Activated CD8-positive, alpha-beta T cell treated with anti-CD3 and anti-CD28 coated beads for 36 hours (primary cell): ENCODE measurements at regions not wholly inside any gene's neighbourhood (a gene's known extent, or its start where the extent isn't known, plus 50 kb on each side); places are given as distances from the start of the nearest gene placed in this dataset.

Experiments used
- ATAC-seq: fragments of 200-7000 bp; cut with Tn5 transposase; one replicate; pipeline ENCODE4 v1.10.0; 2021; ENCODE audit warnings: mild to moderate bottlenecking, moderate library complexity
- CTCF ChIA-PET: fragments of 350-600 bp; sonication (Branson Sonifier 250); formaldehyde crosslinking; loops from one replicate; lab custom pipeline; 2021; ENCODE audit warnings: antibody characterized with exemption; lab: Charles Lee
- POLR2A ChIA-PET: fragments of 350-600 bp; sonication (Branson Sonifier 250); formaldehyde crosslinking; loops from one replicate; lab custom pipeline; 2021; ENCODE audit warnings: antibody characterized with exemption; lab: Charles Lee
- DNase-seq: peaks from one replicate; pipeline ENCODE4 v3.0.0-alpha.2; 2020
- H3K27ac Mint-ChIP-seq: one replicate; pipeline ENCODE4 v1.8.0; 2021; ENCODE audit warnings: mild to moderate bottlenecking, mixed read lengths
- H3K27me3 Mint-ChIP-seq: one replicate; pipeline ENCODE4 v1.8.0; 2021; ENCODE audit warnings: mixed read lengths
- H3K36me3 Mint-ChIP-seq: one replicate; pipeline ENCODE4 v1.8.0; 2021; ENCODE audit warnings: low read depth, mixed read lengths
- H3K4me1 Mint-ChIP-seq: one replicate; pipeline ENCODE4 v1.8.0; 2021; ENCODE audit warnings: low read depth, mixed read lengths
- H3K4me3 Mint-ChIP-seq: one replicate; pipeline ENCODE4 v1.8.0; 2021; ENCODE audit warnings: mild to moderate bottlenecking, moderate library complexity, mixed read lengths
- H3K9me3 Mint-ChIP-seq: one replicate; pipeline ENCODE4 v1.8.0; 2021; ENCODE audit warnings: mixed read lengths
- intact Hi-C: fragments of 100-400 bp; cut with micrococcal nuclease; formaldehyde crosslinking; loops from one replicate; pipeline ENCODE4 v1.10.0; 2022
- TF ChIP-seq, protein P1 (sequence below): fragments of 200-600 bp; IDR thresholded peaks from one replicate; pipeline ENCODE4 v1.8.0; 2022; ENCODE audit warnings: antibody characterized with exemption, mild to moderate bottlenecking

DNA sequence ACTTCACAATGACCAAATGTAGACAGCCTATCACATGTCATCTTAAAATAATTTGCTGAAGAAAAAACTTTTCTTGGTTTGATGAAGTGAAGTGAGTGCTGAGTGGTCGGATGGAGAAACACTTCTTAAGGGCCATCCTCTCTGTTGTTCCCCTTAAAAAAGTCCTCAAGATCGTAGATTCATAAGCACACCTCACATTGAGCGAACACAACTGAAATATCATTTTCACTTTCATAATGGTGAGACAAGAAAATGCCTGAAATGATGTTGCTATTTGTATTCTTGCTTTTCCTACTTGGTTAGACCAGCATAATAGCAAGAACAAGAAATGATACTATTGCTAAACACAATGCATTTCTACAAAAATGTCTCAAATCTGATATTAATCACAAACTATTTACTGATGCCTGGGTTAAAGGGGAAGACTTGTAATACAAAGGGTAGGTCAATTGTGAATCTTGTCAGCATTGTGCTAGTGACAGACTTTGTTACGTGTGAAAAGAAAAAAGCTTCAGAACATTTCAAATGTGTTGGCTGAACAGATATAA, 305.6 kb upstream of the NR3C2 start:
- ChIA-PET POLR2A (no interaction called here), CTCF (no interaction called here)
- intact Hi-C loops, result no loop called here
- Mint-ChIP-seq H3K27me3 (no peaks in the 10 kb centered on the region), H3K9me3 (no peaks in the 10 kb centered on the region), H3K36me3 (no peaks in the 10 kb centered on the region), H3K4me3 (no peak overlapping the region), H3K27ac (no peak overlapping the region), H3K4me1 (no peaks in the 10 kb centered on the region)
- no peak for DNase-seq
- TF ChIP-seq, protein P1, sequence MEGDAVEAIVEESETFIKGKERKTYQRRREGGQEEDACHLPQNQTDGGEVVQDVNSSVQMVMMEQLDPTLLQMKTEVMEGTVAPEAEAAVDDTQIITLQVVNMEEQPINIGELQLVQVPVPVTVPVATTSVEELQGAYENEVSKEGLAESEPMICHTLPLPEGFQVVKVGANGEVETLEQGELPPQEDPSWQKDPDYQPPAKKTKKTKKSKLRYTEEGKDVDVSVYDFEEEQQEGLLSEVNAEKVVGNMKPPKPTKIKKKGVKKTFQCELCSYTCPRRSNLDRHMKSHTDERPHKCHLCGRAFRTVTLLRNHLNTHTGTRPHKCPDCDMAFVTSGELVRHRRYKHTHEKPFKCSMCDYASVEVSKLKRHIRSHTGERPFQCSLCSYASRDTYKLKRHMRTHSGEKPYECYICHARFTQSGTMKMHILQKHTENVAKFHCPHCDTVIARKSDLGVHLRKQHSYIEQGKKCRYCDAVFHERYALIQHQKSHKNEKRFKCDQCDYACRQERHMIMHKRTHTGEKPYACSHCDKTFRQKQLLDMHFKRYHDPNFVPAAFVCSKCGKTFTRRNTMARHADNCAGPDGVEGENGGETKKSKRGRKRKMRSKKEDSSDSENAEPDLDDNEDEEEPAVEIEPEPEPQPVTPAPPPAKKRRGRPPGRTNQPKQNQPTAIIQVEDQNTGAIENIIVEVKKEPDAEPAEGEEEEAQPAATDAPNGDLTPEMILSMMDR, result no peak
- peak; percentile 51 for ATAC-seq

DNA sequence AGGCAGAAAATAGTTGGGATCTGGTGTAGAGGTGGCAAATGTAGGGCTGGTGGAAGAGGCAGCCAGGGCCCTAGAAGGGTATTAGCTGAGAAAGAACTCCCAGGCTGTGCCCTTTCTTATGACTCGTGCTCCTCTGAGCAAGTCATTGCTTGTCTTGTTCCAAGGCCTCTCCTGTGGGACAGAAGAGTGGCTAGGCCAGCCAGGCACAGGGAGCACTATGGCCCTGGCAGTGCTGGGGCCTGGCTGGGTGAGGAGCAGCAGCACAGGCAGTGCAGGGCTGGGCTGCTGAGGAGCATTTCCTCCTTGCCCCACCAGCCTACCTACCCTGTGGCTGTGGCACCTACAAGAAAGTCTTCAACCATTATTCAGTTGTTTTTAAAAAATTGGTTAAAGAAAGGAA, 298.5 kb upstream of the NR3C2 start:
- Mint-ChIP-seq H3K27ac (no peak overlapping the region), H3K4me3 (no peak overlapping the region), H3K36me3 (no peaks in the 10 kb centered on the region), H3K9me3 (peaks cover 2% of the 10 kb centered on the region), H3K27me3 (no peaks in the 10 kb centered on the region), H3K4me1 (no peaks in the 10 kb centered on the region)
- CTCF ChIA-PET, result no interaction called here
- TF ChIP-seq, protein P1, result no peak
- POLR2A ChIA-PET, result no interaction called here
- DNase-seq, result no peak
- no peak for ATAC-seq
- intact Hi-C loops, result no loop called here

DNA sequence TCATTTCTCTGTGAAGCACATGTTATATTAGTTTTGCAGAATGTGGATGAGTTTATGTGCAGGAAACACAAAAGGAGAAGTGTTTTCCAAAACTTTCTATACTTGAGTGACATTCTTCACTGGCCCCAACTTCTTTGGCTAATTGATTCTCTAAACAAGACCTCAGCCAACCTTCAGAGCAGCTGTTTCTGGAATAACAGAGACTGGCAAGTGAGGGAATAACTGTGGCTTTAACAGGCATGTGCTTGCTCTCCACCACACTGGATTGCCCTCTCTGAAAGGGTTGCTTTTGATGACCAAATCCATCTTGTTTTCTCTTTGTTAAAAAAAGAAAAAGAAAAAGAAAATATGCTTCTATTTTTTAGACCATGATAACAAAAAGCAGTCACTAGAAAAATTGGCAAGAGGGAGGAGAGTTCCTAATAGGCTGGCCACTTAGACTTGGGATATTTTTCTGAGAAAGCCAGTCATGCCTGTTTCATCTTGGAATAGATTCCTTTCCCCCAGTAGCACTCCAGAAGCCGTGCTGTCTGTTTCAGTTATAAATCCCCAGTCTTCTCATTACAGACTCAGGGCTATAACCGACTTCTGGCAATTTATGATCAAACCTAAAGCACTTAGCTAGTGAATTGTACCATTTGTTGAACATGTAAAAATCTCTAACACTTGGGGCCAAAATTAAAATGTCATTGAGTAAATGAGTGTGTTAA, 295.0 kb upstream of the NR3C2 start:
- no peaks in the 10 kb centered on the region for H3K4me1 Mint-ChIP-seq
- TF ChIP-seq, protein P1, result no peak
- ChIA-PET CTCF (no interaction called here), POLR2A (no interaction called here)
- no peaks in the 10 kb centered on the region for H3K36me3 Mint-ChIP-seq
- ATAC-seq (no peak), DNase-seq (no peak)
- intact Hi-C loops, result no loop called here
- no peaks in the 10 kb centered on the region for H3K27me3 Mint-ChIP-seq
- no peak overlapping the region for H3K27ac Mint-ChIP-seq
- H3K4me3 Mint-ChIP-seq, result no peak overlapping the region
- peaks cover 2% of the 10 kb centered on the region for H3K9me3 Mint-ChIP-seq

DNA sequence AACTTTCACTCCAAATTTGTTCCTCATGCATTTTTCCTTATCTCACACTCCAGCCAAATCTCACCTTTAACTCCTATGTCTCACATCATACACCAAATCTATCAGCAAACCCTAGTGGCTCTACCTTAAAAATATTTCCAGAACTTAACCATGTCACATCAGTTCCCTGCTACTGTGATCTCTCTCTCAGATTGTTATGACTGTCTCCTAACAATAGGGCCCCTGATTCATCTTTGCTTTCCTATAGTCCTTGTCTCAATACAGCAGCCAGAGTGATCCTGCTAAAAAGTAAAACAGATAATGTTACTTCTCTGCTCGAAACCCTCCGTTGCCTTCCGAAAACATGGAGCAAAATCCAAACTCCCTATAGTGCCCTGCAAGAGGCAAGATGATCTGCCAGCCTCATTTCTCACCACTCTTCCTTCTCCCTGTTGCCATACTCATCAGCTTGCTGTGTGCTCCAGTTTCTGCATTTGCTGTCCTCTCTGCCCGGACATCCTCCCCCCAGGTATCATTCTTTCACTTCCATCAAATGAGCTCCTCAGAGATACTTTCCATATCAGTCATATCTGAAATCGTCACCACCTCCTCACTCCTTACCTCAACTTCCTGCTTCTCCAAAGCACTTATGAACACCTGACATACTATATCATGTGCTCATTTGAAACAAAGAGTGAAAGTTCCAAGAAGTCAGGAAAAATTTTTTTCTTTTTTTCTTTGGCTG, 293.4 kb upstream of the NR3C2 start:
- Mint-ChIP-seq H3K27ac (no peak overlapping the region), H3K36me3 (no peaks in the 10 kb centered on the region), H3K4me3 (no peak overlapping the region), H3K4me1 (no peaks in the 10 kb centered on the region), H3K27me3 (no peaks in the 10 kb centered on the region), H3K9me3 (peaks cover 2% of the 10 kb centered on the region)
- ATAC-seq (peak; percentile 97), DNase-seq (peak; percentile 51)
- intact Hi-C loops, result no loop called here
- POLR2A ChIA-PET, result no interaction called here
- TF ChIP-seq, protein P1, result no peak
- CTCF ChIA-PET, result no interaction called here

DNA sequence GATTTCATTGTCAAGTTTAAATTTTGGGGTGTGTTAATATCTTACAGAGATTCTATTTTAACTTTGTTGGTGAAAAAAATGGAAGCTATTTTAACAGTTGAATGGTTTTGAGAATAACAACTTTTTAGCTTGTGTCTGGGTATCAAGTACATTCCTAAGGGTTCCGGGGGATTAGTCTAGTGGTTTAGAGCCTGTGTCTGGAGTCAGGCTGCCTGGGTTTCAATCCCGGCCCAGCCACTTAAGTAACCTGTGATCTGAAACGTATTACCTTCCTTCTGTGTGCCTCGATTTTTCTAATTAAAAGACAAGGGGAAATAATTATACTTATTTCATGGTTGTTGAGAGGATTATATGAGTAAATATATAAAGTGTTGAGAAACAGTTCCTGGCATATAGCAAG, 288.6 kb upstream of the NR3C2 start:
- ChIA-PET CTCF (no interaction called here), POLR2A (no interaction called here)
- TF ChIP-seq, protein P1, result no peak
- no peak for DNase-seq
- H3K27me3 Mint-ChIP-seq, result peaks cover 6% of the 10 kb centered on the region
- H3K4me1 Mint-ChIP-seq, result no peaks in the 10 kb centered on the region
- no peaks in the 10 kb centered on the region for H3K36me3 Mint-ChIP-seq
- no peak for ATAC-seq
- no peaks in the 10 kb centered on the region for H3K9me3 Mint-ChIP-seq
- H3K4me3 Mint-ChIP-seq, result no peak overlapping the region
- intact Hi-C loops, result no loop called here
- no peak overlapping the region for H3K27ac Mint-ChIP-seq
